Fibroblast of lung (primary cell): ENCODE measurements at regions not wholly inside any gene's neighbourhood (a gene's known extent, or its start where the extent isn't known, plus 50 kb on each side); places are given as distances from the start of the nearest gene placed in this dataset.

Source experiments
- CTCF ChIP-seq, 2 donors: IDR thresholded peaks in 1 of 2; conservative IDR thresholded peaks in 1 of 2; 1 replicate in 1 of 2; 2 replicates in 1 of 2; pipeline ENCODE4 v1.5.1; 2011 to 2012; ENCODE audit warnings: low read length in 2 of 2, control low read depth in 1 of 2, inconsistent platforms in 1 of 2, low read depth in 1 of 2, mild to moderate bottlenecking in 1 of 2
- EZH2 ChIP-seq: IDR thresholded peaks from 2 replicates; pipeline ENCODE4 v1.5.1; 2012; ENCODE audit warnings: low read length, control low read depth, mild to moderate bottlenecking; ENCODE audit errors: missing control alignments

- TF ChIP-seq CTCF (conservative IDR thresholded peaks at IDR 0.05 in 1 of 2, IDR thresholded peaks at IDR 0.05 in 1 of 2; ENCODE audit: low read depth in 1 of 2, low read length in 2 of 2) (no peak), EZH2 (no peak)
Observed at GRCh38 chr1:18004278-18004677, 103.3 kb upstream of the IGSF21 start.
